T follicular helper cell (primary cell): ENCODE measurements at regions not wholly inside any gene's neighbourhood (a gene's known extent, or its start where the extent isn't known, plus 50 kb on each side); places are given as distances from the start of the nearest gene placed in this dataset.

Experiments used
- DNase-seq: peaks from one replicate; pipeline ENCODE4 v3.0.0-alpha.2; 2020; ENCODE audit warnings: low read depth

DNA sequence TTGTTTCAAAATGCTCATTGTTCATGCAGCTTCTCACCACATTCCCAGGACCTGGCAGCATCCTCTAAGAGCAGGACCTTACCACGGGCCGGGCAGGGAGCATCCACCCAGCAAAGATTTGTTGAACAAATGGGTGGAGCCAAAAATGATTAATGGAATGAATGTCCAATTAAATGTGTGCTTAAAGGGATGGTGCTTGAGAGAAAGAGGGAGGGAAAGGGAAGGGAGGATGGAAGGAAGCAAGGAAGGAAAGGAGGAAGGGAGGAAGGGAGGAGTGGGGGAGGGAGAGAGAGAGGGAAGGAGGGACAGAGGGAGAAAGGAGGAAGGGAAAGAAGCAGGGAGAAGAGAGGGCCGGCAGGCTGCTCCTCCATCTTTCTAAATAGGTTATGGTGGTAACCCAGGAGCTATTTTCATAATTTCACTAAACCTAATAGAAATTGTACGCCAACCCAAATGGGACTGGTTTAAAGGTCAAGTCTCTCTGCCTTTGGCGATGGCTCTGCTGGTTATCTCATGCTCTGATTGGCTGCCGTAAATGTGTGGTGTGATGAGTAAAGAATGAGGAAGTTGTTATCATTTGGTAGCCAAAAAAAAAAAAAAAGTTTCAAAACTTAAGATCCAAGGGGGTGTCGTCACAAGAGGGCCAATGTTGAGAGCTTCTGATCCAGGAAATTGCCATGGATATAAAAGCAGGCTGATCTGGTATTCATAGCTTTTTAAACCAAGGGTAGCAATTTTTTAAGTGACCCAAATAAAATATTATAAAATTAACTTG, 126.7 kb upstream of the FOXF1 start:
- DNase-seq: no peak

DNA sequence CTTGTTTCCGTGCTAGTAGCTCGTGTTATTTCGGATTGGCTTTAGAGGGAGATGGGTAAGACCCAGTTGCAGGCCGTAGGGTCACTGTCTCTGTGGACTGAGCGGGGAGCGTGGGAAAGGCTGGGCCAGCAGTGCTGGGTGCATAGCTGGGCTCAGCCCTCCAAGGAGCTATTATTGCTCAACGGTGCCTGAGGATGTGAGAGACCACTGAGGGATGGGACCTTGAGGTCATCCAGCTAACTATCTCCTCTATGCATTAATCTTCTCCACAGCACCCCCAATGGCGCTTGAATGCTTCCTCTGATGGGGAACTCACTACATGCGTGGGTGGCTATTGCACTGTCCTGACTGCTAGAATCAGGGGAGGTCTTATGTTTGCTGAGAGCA, 126.1 kb upstream of the FOXF1 start:
- no peak for DNase-seq

DNA sequence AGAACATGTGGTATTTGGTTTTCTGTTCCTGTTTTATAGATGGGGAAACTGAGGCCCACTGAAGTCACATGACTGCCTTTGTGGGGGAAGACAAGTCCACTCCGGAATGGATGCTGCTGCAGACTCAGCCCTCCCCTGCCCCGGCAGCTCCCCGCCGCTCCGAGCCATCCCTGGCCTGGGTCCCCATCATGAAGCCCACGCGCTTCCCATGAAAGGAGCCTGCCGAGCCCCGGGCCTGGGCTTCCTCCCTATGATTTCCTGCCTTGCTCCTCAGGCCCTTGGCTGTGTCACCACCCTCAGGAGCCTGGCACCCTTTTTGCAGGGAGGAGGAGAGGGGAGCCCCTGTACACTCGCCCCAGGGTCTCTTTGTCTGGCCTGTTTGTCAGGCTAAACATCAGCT, 125.3 kb upstream of the FOXF1 start:
- DNase-seq: no peak

DNA sequence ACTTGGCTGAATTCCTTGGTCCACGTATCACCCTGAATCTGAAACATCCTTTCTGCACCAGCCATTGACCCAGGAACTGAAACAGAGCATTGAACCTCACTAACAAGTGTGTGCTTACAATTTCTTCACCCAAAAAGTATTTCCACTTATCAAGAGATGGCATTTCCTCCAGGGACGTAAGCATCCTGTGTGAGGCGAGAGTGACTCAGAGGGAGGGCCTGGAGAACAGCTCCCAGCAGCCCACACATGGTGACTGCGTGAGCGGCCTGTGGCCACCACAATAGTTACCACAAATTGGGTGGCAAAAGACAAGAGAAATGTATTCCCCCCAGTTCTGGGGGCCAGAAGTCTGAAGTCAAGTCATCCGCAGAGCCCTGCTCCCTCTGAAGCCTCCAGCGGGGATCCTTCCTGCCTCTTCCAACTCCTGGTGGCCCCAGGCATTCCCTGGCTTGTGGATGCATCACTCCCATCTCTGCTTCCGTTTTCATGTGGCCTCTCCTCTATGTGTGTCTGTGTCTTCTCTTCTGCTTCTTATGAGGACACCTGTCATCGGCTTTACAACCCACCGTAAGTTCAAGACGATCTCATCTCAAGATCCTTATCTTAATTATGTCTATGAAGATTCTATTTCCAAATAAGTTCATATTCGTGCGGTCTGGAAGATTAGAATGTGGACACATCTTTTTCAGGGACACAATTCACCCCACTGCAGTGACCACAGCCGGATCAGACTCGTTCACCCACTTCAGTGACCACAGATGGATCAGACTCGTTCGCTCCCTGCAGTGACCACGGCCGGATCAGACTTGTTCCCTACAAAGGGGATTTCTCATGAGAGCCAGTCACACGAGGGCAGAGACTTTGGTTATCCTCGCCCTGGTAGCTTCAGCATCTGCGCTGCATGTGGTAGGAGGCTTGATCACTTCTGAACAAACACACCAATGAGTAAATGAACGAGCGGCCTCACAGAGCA, 122.6 kb upstream of the FOXF1 start:
- DNase-seq: no peak

DNA sequence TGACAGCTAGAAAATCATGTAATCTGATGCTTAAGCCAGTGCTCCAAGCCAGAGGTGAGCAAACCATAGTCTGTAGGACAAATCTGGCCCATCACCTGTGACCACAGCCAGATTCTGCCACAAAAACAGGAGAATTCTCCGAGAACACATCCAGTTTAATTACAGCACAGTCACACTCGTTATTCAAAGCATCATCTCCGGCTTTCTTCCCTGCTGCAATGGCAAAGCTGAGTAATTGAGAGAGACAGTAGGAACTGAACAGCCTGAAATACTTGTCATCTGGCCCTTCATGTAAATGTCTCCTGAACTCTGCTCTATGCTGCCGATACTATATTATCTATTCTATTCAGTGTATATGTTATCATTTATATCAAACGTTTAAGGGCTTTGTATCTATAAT, 121.4 kb upstream of the FOXF1 start:
- no peak for DNase-seq

DNA sequence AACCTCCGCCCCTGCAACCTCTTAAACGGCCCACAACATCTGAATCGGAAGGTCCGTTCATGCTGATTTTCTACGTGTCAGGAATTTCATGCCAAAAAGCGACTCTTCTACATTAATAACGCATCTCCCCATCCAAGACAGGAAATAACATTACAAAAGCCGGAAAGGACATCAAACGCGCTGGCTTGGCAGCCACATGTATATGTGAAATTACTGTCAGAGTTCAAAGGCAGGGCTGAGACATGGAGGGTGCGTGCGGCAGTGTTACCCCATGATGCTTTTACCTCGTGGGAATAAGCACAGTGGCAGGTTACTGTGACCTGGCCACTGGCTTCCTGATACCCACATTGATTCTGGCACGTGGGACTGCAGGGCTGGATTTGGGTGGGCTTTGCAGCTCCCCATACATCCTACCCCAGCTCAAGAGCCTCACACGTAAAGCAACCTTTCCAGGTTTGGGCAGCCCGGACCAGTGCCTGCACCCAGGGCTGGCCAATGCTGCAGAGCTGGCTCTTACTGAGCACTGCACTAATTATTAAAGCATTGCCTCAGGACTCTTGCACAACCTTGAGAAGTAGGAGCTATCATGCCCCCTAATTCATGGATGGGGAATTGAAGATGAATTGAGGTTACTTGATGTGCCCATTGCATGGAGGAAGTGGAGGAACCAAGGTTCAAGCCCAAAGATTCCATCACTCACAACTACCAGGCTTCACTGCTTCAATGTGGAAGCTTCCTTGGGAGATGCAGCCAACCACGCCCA, 120.6 kb upstream of the FOXF1 start:
- DNase-seq: no peak

DNA sequence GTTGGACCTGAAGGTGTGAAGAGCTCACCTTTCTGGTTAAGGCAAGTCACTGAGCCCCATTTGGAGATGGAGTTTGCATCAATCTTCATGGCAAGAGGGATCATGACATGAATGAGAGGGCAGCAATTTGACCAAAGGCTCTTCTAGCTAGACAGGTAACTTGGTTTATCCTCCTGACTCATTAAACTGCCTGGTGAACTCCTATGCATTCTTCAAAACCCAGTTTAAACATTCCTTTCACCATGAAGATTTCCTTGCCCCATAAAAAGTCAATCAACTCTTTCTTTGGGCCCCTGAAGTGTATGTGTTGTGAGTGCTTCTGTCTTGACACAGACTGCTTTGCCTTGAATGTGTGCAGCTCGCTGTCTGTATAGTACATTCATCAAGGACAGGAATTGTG, 120.0 kb upstream of the FOXF1 start:
- DNase-seq: no peak

DNA sequence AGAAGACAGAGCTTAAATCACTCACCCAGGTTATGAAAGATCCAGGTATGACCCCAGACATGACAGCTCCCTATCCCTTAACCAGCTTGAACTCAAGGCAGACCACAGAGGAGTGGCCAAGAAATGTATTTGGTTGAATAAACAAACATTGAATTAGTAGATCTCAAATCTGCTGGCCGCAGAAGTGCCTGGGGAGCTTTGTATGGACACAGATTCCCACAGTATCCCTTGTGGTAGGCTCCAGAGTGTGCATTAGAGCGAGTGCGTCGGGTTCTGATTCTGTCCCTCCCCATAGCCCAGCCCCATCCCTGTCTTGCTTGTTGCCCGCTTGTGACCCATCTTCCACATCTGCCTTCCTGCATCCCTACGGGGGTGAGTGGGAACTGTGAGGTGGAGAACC, 118.8 kb upstream of the FOXF1 start:
- no peak for DNase-seq

DNA sequence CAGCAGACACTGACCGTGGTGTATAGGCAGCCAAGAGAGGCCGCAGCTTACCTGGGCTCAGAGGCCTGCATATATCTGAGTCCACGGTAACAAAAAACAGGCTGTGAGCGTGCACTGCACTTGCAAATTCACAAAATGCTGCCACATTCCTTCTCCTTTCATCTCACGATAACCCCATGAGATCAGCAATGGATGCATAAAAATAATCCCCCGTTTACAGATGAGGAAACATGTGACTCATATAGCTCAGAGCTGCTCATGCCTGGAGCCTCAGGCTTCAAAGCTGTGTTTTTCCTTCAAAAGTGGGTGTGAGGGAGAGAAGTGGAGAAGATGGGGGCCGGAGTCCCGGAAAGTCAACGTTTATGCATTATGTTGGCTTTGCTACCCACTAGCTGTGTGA, 118.3 kb upstream of the FOXF1 start:
- DNase-seq: no peak

DNA sequence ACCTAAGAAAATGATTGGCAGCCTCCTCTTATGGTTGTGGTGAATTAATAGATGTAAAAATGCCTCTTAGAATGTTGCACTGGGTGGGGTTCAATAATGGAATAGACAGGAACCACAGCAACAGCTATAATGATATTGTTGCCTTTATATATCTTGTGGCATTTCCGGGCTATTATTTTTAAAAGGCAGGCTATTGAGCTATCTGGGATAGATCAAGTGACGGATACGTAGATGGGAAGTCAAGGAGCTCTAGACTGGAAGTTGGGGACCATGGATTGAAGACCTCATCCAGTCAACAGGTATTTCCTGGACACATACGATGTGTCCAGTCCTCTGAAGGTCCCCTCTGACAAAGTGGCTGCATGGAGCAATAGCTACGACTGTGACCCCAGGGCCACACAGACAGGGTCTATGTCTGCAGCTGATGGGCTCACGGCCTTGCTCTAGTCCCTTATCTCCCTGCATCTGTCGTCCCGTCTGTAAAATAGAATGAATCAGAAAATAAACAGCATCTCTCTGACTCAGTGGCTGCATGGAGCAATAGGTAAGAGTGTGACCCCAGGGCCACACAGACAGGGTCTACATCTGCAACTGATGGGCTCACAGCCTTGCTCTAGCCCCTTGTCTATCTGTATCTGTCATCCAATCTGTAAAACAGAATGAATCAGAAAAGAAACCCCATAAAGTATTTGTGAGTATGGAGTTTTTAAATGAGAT, 117.7 kb upstream of the FOXF1 start:
- DNase-seq: no peak

DNA sequence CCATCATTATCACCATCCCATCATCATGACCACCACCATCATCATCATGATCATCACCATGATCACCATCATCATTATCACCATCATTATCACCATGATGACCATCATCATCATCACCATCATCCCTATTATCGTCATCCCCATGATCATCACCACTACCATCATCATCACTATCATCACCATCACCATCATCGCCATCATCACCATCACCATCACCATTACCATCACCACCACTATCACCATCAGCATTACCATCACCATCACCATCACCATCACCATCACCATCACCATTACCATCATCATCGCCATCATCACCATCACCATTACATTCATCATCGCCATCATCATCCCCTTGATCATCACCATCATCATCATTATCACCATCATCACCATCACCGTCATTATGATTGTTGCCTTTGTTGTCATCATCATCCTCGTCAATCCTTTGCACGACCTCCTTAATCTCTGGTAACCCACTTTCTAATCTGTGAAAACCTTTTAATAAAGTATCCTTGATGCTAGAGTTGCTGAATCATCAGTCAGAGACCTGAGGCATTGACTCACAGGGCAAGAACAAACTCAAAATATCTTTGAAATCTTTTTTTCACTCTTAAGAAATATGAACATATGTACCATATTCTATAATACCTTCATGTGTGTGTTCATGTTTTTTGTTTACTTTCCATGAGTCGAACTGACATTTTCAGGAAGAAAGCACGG, 116.3 kb upstream of the FOXF1 start:
- no peak for DNase-seq

DNA sequence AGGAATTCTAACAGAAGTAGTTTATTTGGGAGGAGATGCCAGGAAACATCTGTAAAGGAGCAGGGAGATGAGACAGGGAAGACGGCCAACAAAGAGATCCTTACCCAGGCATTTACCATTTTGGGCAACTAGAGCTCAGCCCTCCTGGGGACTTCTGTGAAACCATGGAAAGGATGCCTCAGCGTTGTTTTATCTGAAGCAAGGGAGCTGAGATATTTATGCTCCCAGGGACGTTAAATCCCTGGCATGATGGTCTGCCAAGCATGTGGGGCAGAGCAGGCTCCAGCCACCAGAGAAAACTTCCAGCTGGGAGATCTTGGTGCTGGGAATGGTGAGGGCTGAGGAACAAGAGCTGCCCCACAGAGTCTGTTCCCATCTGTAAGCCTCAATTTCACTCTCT, 114.8 kb upstream of the FOXF1 start:
- no peak for DNase-seq

DNA sequence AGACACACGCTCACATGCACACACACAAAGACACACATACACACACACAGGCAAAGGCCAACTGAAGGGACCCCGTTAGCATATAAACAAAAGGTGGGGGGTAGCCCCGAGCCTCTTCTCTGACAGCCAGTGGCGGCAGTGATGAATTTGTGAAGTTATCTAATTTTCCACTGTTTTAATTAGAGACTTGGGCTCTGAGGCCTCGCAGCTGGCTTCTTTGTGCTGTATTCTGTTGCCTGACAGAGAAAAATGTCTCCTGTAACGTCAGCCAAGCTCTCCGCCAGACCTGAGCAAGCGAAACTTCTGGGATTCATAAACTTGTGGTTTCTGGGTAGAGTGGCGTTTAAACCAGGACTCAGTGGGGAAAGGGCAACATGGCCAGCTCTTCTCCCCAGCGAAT, 113.9 kb upstream of the FOXF1 start:
- DNase-seq: no peak

DNA sequence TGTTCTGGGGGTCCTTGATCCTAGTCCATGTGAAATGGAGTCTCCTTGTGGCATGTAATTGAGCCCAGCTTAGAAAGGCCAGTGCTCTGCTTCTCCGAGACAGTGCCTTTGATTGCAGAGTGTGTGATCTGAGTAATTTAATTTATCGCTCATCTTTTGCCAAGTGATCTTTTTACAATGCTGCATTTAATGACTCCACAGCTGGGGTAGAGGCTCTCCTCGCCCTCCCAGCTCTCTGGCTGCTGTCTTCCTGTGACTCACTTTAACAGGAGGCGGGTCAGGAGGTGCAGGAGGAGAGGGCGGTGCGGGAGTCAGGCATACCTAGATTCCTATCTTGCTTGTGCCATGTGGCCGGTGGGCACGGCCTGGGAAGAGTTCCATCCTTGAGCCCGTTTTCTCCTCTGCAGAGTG, 113.4 kb upstream of the FOXF1 start:
- DNase-seq: no peak

DNA sequence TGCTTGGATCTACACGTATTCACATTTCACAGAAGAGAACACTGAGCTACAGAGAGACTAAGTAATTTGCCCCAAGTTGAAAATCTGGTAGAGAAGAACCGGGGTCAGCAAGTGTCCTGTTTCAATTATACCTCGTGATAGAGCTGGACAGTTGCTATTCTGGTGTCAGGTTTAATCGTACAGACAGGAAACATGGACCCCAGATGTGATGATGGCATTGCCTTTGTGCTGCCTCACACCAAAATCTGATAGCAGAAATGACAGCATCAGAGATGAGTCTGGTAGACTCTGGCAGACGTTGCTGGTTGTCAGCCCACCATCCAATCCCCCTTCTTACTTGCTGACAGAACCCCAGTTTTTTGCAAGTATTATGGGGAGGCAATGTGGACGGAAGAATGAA, 112.1 kb upstream of the FOXF1 start:
- DNase-seq: no peak

DNA sequence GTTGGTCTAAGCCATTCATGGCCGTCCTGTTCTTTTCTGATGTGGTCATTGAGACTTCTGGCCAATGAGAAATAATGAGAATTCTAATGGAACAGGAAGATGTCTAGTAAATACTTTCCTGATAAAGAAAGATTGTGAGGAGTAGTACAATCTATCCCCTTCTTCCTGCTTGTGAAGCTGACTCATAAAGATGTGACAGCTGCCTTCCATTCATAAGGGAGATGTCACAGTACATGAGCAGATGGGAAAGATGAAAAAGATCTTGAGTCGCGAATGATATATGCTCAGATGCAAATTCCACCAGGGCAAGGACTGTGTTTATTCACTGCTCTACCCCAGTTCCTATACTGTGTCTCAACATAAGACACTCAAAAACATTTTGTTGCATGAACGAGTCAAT, 111.7 kb upstream of the FOXF1 start:
- no peak for DNase-seq

DNA sequence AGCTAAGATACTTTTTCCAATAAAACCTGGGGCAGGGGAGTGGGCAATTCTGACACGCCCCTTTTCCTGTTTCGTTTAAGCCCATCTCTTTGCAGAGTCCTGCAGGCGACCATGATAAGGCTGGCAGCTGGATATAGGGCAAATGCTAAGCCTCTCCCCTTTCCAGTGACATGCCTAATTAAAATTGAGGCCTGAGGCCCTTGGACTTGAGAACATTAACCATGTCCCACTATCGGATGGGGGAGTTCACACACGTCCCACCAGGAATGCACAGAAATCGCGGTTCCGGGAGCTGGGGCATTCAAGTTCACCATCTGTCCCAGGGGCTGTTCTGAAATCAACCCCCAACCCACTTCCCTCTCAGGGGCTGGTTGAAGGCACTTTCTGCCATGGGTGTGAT, 109.2 kb upstream of the FOXF1 start:
- no peak for DNase-seq

DNA sequence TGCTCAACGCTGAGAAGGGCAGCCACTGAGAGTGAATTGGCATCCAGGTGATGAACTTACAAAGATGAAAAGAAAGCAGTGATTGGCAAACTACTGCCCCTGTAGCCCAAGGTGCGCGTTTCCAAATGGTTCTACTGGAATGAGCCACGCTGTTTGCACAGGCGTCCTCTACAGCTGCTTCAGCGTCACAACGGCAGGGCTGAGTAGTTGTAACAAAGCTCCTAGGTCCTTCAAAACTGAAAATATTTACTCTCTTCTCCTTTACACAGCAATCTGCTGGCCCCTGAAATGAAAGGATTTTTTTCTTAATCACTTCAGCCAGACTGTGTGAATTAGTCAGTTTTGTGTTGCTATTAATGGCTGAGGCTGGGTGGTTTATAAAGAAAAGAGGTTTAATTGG, 107.2 kb upstream of the FOXF1 start:
- DNase-seq: no peak

DNA sequence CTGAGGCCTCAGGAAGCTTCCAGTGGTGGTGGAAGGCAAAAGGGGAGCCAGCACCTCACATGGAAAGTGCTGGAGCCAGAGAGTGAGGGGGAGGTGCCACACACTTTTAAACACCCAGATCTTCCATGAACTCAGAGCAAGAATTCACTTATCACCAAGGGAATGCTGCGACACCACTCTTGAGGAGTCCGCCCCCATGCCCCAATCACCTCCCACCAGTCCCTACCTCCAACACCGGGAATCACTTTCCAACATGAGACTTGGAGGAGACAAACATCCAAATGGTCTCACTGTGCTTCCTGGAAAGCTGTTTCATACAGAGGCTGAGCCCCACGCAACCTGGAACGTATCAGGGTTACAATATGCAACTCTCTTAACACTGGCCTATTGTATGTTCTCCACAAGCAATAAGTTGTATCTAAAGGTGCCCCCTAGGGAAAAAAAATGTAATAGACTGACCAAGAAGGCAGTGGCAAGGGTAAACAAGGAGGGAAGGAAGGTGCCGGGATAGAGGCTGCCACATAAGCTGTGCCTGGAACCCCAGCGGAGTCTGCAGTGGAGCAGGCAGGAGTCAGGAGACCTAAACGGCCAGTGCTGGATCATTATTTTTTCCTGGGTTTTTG, 106.7 kb upstream of the FOXF1 start:
- no peak for DNase-seq

DNA sequence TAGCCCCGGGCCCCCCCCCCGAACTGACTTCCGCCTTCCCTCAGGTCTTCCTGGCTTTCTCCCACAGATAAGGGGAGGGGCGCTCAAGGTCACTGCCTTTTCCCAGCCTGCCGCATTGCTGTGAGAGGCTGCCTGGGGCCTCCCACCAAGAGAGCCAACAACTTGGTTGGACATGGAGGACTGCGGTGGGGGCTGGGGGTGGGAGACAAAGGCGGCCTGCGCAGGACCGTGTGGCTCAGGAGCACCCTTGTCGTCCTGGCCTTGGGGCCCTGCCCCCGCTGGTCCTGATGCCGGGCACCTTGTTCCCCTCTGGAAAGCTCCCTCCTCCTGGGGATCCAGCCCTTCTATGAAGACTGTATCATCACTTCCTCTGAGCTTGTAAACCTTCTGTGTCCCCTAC, 105.6 kb upstream of the FOXF1 start:
- no peak for DNase-seq

DNA sequence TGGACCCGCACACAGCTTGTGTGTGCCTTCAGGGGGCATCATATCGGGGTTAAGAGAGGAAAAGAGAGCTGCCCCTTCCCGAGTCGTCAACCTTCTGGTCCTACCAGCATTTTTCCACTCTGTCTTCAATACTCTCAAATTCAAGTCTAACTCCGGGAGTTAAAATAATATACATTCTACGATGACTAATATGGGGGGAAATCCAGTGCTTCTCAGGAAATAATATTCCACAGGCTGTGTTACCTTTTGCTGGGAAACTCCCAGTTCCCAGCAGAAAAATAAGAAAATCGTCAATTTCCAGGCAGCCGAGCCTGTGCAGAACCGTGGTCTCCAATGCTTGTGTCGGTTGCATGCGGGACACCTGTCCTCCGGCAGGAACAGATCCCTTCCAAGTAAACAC, 105.0 kb upstream of the FOXF1 start:
- no peak for DNase-seq
